ENCODE measurements at regions not wholly inside any gene's neighbourhood (a gene's known extent, or its start where the extent isn't known, plus 50 kb on each side); places are given as distances from the start of the nearest gene placed in this dataset.

GRCh38 chr14:82502043-82502442 lies 968.4 kb upstream of the SEL1L start:
- DNase-seq (ENCODE audit: insufficient read length, low spot score) (no peak), FAIRE-seq (no peak)
- TF ChIP-seq POLR2AphosphoS5 (IDR thresholded peaks at IDR 0.05; ENCODE audit: low read depth, low read length) (no peak), POU2F2 (IDR thresholded peaks at IDR 0.05; ENCODE audit: low read depth, low read length) (no peak), PAX5 (IDR thresholded peaks at IDR 0.05; ENCODE audit: insufficient read depth, low read length, severe bottlenecking) (no peak), TAF1 (IDR thresholded peaks at IDR 0.05; ENCODE audit: low read depth, low read length) (no peak), SPI1 (IDR thresholded peaks at IDR 0.05; ENCODE audit: low read depth, low read length) (no peak), POLR2A (IDR thresholded peaks at IDR 0.05; ENCODE audit: low read depth, low read length) (no peak)

GRCh38 chr14:82504894-82505293 lies 971.2 kb upstream of the SEL1L start:
- FAIRE-seq, result no peak
- no peak for TF ChIP-seq SPI1 (IDR thresholded peaks at IDR 0.05; ENCODE audit: low read depth, low read length)
- no peak for TF ChIP-seq TAF1 (IDR thresholded peaks at IDR 0.05; ENCODE audit: low read depth, low read length)
- no peak for TF ChIP-seq POU2F2 (IDR thresholded peaks at IDR 0.05; ENCODE audit: low read depth, low read length)
- TF ChIP-seq PAX5 (IDR thresholded peaks at IDR 0.05; ENCODE audit: insufficient read depth, low read length, severe bottlenecking), result no peak
- no peak for TF ChIP-seq POLR2AphosphoS5 (IDR thresholded peaks at IDR 0.05; ENCODE audit: low read depth, low read length)
- no peak for TF ChIP-seq POLR2A (IDR thresholded peaks at IDR 0.05; ENCODE audit: low read depth, low read length)

GRCh38 chr14:82510007-82510406 lies 976.4 kb upstream of the SEL1L start:
- no peak for FAIRE-seq
- TF ChIP-seq POLR2A (IDR thresholded peaks at IDR 0.05; ENCODE audit: low read depth, low read length), result no peak
- TF ChIP-seq PAX5 (IDR thresholded peaks at IDR 0.05; ENCODE audit: insufficient read depth, low read length, severe bottlenecking), result no peak
- no peak for DNase-seq (ENCODE audit: insufficient read length, low spot score)

More at GRCh38 chr14:82504894-82505293, 971.2 kb upstream of the SEL1L start:
- no peak for DNase-seq (ENCODE audit: insufficient read length, low spot score)

GRCh38 chr14:82511399-82511798 lies 977.7 kb upstream of the SEL1L start:
- FAIRE-seq (no peak), DNase-seq (ENCODE audit: insufficient read length, low spot score) (no peak)
- TF ChIP-seq SPI1 (IDR thresholded peaks at IDR 0.05; ENCODE audit: low read depth, low read length), result no peak
- TF ChIP-seq PAX5 (IDR thresholded peaks at IDR 0.05; ENCODE audit: insufficient read depth, low read length, severe bottlenecking), result no peak
- no peak for TF ChIP-seq TAF1 (IDR thresholded peaks at IDR 0.05; ENCODE audit: low read depth, low read length)
- no peak for TF ChIP-seq POU2F2 (IDR thresholded peaks at IDR 0.05; ENCODE audit: low read depth, low read length)
- no peak for TF ChIP-seq POLR2A (IDR thresholded peaks at IDR 0.05; ENCODE audit: low read depth, low read length)
- TF ChIP-seq POLR2AphosphoS5 (IDR thresholded peaks at IDR 0.05; ENCODE audit: low read depth, low read length), result no peak

- no peak for TF ChIP-seq PAX5 (IDR thresholded peaks at IDR 0.05; ENCODE audit: insufficient read depth, low read length, severe bottlenecking)
- no peak for TF ChIP-seq POLR2AphosphoS5 (IDR thresholded peaks at IDR 0.05; ENCODE audit: low read depth, low read length)
- no peak for TF ChIP-seq POU2F2 (IDR thresholded peaks at IDR 0.05; ENCODE audit: low read depth, low read length)
- no peak for TF ChIP-seq POLR2A (IDR thresholded peaks at IDR 0.05; ENCODE audit: low read depth, low read length)
- no peak for TF ChIP-seq SPI1 (IDR thresholded peaks at IDR 0.05; ENCODE audit: low read depth, low read length)
- no peak for TF ChIP-seq TAF1 (IDR thresholded peaks at IDR 0.05; ENCODE audit: low read depth, low read length)
- no peak for DNase-seq (ENCODE audit: insufficient read length, low spot score)
- FAIRE-seq, result no peak
These were observed 987.1 kb upstream of the SEL1L start for GRCh38 chr14:82520765-82521164.

GRCh38 chr14:82521191-82521590 lies 987.5 kb upstream of the SEL1L start:
- DNase-seq (ENCODE audit: insufficient read length, low spot score) (no peak), FAIRE-seq (no peak)
- TF ChIP-seq SPI1 (IDR thresholded peaks at IDR 0.05; ENCODE audit: low read depth, low read length) (no peak), POLR2A (IDR thresholded peaks at IDR 0.05; ENCODE audit: low read depth, low read length) (no peak)

GRCh38 chr14:82528016-82528415 lies 994.4 kb upstream of the SEL1L start:
- FAIRE-seq (no peak), DNase-seq (ENCODE audit: insufficient read length, low spot score) (no peak)
- TF ChIP-seq PAX5 (IDR thresholded peaks at IDR 0.05; ENCODE audit: insufficient read depth, low read length, severe bottlenecking) (no peak), POLR2AphosphoS5 (IDR thresholded peaks at IDR 0.05; ENCODE audit: low read depth, low read length) (no peak), POU2F2 (IDR thresholded peaks at IDR 0.05; ENCODE audit: low read depth, low read length) (no peak), SPI1 (IDR thresholded peaks at IDR 0.05; ENCODE audit: low read depth, low read length) (no peak), POLR2A (IDR thresholded peaks at IDR 0.05; ENCODE audit: low read depth, low read length) (no peak), TAF1 (IDR thresholded peaks at IDR 0.05; ENCODE audit: low read depth, low read length) (no peak)

- FAIRE-seq (no peak), DNase-seq (ENCODE audit: insufficient read length, low spot score) (no peak)
- TF ChIP-seq POLR2A (IDR thresholded peaks at IDR 0.05; ENCODE audit: low read depth, low read length), result no peak
- TF ChIP-seq POU2F2 (IDR thresholded peaks at IDR 0.05; ENCODE audit: low read depth, low read length), result no peak
- no peak for TF ChIP-seq POLR2AphosphoS5 (IDR thresholded peaks at IDR 0.05; ENCODE audit: low read depth, low read length)
- no peak for TF ChIP-seq TAF1 (IDR thresholded peaks at IDR 0.05; ENCODE audit: low read depth, low read length)
- TF ChIP-seq PAX5 (IDR thresholded peaks at IDR 0.05; ENCODE audit: insufficient read depth, low read length, severe bottlenecking), result no peak
- no peak for TF ChIP-seq SPI1 (IDR thresholded peaks at IDR 0.05; ENCODE audit: low read depth, low read length)
These were observed 999.7 kb upstream of the SEL1L start for GRCh38 chr14:82533351-82533750.

GRCh38 chr14:82536566-82536965 lies 1002.9 kb upstream of the SEL1L start:
- TF ChIP-seq POLR2A (IDR thresholded peaks at IDR 0.05; ENCODE audit: low read depth, low read length), result no peak
- no peak for TF ChIP-seq POLR2AphosphoS5 (IDR thresholded peaks at IDR 0.05; ENCODE audit: low read depth, low read length)
- TF ChIP-seq POU2F2 (IDR thresholded peaks at IDR 0.05; ENCODE audit: low read depth, low read length), result no peak
- no peak for TF ChIP-seq TAF1 (IDR thresholded peaks at IDR 0.05; ENCODE audit: low read depth, low read length)
- TF ChIP-seq PAX5 (IDR thresholded peaks at IDR 0.05; ENCODE audit: insufficient read depth, low read length, severe bottlenecking), result no peak
- TF ChIP-seq SPI1 (IDR thresholded peaks at IDR 0.05; ENCODE audit: low read depth, low read length), result no peak
- DNase-seq (ENCODE audit: insufficient read length, low spot score), result no peak
- no peak for FAIRE-seq

- no peak for FAIRE-seq
- no peak for TF ChIP-seq PAX5 (IDR thresholded peaks at IDR 0.05; ENCODE audit: insufficient read depth, low read length, severe bottlenecking)
- no peak for TF ChIP-seq TAF1 (IDR thresholded peaks at IDR 0.05; ENCODE audit: low read depth, low read length)
- TF ChIP-seq POU2F2 (IDR thresholded peaks at IDR 0.05; ENCODE audit: low read depth, low read length), result no peak
- no peak for TF ChIP-seq SPI1 (IDR thresholded peaks at IDR 0.05; ENCODE audit: low read depth, low read length)
- no peak for TF ChIP-seq POLR2A (IDR thresholded peaks at IDR 0.05; ENCODE audit: low read depth, low read length)
- no peak for TF ChIP-seq POLR2AphosphoS5 (IDR thresholded peaks at IDR 0.05; ENCODE audit: low read depth, low read length)
- DNase-seq (ENCODE audit: insufficient read length, low spot score), result no peak
These were observed 1004.2 kb upstream of the SEL1L start for GRCh38 chr14:82537831-82538230.

All from GM12891 (cell line).